ENCODE measurements at regions not wholly inside any gene's neighbourhood (a gene's known extent, or its start where the extent isn't known, plus 50 kb on each side); places are given as distances from the start of the nearest gene placed in this dataset.

DNA sequence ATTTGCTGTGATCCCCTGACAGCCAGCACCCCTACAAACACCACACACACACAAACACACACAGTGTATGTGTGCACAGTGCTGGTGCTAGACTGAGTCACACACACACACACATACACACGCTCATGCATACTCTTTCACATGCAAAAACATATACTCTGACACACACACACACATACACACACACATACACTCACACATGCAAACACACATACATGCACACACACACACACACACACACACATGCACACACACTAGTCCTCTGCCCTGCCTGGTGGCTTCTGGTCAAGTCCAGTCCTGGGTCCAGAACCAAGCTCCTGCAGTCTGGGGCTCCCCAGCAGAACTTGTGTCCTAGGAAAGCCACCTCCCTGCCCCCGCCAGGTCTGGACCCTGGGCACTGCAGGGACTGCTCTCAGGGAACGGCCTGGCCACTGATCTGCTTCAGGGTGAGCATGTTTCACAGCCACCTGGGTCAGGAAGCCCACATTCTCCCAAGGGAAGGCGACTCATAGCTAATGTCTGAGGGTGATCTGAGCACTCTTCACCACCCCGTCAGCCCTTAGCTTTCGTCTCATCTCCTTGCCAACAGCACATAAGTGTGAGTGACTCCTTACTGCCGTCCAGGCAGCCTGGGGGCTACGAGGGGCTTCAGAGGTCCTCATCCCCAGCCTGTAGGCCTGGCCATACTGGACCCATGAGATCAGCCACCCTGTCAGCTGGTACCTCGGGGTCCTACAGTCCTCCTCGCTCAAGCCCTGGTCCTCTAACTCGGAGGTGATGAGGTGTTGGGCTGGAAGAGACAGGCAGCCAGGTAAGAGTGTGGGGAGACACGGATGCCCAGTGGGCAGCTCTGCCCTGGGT is 88.1 kb downstream of the MCFD2 start:
- peak overlapping the region; percentile 24 for H3K4me3 ChIP-seq (ENCODE audit: control insufficient read depth, low read depth, low read length)
- peak; percentile 94 for DNase-seq (ENCODE audit: low read depth)
- TF ChIP-seq, protein P1, sequence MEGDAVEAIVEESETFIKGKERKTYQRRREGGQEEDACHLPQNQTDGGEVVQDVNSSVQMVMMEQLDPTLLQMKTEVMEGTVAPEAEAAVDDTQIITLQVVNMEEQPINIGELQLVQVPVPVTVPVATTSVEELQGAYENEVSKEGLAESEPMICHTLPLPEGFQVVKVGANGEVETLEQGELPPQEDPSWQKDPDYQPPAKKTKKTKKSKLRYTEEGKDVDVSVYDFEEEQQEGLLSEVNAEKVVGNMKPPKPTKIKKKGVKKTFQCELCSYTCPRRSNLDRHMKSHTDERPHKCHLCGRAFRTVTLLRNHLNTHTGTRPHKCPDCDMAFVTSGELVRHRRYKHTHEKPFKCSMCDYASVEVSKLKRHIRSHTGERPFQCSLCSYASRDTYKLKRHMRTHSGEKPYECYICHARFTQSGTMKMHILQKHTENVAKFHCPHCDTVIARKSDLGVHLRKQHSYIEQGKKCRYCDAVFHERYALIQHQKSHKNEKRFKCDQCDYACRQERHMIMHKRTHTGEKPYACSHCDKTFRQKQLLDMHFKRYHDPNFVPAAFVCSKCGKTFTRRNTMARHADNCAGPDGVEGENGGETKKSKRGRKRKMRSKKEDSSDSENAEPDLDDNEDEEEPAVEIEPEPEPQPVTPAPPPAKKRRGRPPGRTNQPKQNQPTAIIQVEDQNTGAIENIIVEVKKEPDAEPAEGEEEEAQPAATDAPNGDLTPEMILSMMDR (conservative IDR thresholded peaks at IDR 0.05; ENCODE audit: control insufficient read depth, insufficient read depth, low read depth, low read length) = no peak

DNA sequence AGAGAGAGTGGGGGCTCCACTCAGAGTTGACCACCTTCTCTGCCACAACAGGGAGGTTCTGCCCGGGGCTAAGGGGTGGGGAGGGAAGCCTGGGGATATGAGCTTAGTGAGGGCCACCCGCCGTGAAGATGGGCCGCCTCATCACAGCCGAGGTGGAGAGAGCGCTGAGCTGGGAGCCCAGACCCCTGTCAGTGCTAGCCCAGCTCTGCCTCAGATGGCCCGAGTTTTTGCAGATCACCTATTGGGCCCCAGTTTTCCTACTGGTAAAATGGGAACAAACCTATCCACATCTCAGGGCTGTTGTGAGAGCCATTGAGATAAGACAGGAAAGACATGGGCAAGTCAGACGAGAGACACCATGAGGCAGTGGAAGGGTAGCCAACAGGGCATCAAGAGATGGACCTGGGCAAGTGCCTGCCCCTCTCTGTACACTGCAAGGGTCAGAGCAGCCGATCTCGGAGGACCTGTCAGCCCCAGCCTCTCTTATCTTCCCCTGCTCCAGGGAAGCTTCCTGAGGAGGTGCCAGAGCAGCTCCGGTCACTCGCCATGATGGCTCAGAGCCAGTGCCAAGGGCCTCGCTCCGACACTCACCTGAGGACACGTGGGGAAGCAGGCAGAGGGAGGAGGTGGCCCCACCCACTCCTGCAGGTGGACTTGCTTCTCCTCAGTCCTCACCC is 88.9 kb downstream of the MCFD2 start:
- no peak overlapping the region for H3K4me3 ChIP-seq (ENCODE audit: control insufficient read depth, low read depth, low read length)
- no peak for DNase-seq (ENCODE audit: low read depth)
- TF ChIP-seq, protein P1 (conservative IDR thresholded peaks at IDR 0.05; ENCODE audit: control insufficient read depth, insufficient read depth, low read depth, low read length) = no peak

DNA sequence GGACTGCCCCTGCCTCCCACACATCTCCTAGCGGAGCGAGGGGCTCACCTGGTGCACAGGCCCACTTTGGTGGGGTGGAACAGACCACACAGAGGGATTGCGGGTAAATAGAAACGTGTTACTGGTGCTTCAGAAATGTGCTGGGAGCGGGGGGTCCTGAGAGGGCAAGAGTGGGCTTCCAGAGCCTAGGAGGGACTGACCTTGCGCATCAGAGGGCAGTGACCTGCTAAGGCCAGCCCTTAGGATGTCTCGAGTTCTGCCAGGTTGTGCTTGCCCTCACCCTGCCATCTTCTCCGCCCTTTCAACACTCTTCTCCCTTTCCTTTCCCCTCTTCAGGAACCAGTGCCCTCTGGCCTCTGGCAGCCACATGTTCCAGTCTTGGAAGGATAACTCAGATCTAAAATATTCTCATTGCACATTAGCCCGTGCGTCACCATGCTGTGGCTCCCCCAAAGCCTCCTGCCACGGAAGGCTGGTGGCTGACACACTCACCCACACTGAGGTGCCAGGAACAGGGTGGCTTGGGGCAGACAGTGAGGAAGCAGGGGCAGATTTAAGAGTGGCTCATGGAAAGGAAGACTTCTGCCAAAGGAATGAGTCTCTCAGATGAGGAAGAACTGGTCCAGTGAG is 89.6 kb downstream of the MCFD2 start:
- no peak overlapping the region for H3K4me3 ChIP-seq (ENCODE audit: control insufficient read depth, low read depth, low read length)
- peak; percentile 91 for DNase-seq (ENCODE audit: low read depth)
- TF ChIP-seq, protein P1 (conservative IDR thresholded peaks at IDR 0.05; ENCODE audit: control insufficient read depth, insufficient read depth, low read depth, low read length) = no peak

DNA sequence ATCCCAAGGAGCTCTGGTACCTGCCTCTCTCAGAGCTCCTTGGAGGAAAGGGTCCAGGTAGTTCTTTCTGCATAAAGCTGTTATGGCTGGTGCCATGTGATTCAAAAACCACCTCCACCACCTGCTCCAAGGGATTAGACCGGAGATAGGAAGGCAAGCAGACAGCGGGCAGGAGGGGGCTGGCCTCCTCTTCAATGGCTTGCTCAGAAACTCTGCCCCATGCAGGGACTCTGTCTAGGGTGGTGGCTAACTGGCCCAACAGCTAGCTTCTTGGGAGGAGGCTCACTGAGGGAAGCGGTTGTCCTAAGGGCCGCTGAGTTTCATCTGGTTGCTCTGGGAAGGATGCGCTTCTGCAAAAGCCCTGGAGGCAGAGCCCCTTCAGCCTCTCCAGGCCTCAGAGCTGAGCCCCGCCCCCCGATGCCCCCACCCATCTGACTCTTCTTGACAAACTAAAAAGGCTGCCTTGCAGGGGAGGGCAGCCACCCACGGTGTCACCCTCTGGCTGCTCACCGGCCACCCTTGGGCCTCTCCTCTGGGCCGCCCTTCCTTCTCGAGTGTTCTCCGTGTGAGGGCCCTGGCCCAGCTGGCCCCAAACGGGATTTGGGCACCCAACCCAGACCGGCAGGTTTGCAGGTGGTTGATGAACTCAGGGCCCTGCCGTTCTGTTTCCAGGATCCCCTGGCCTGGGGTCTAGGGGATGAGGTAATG is 90.2 kb downstream of the MCFD2 start:
- no peak overlapping the region for H3K4me3 ChIP-seq (ENCODE audit: control insufficient read depth, low read depth, low read length)
- TF ChIP-seq, protein P1 (conservative IDR thresholded peaks at IDR 0.05; ENCODE audit: control insufficient read depth, insufficient read depth, low read depth, low read length) = no peak
- DNase-seq (ENCODE audit: low read depth) = no peak

DNA sequence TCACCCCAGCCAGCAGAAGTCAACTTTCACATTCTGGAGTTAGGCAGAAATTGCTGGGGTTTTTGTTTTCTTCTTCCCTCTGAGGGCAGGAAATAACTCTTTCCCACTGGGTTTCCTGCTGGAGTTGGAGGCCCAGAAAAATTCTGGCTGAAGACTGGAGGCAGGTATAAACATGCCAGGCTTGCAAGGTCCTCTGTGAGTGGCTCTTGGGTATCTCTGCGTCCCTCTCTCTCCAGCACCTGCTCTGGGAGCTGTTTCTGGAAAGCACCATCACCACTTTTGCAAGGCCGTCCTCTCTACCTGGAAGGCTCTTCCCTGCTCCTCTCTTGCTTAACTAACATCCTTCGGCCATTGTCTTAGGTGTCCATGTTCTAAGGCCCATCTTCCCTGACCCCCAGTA is 91.0 kb downstream of the MCFD2 start:
- TF ChIP-seq, protein P1 (conservative IDR thresholded peaks at IDR 0.05; ENCODE audit: control insufficient read depth, insufficient read depth, low read depth, low read length) = no peak
- no peak for DNase-seq (ENCODE audit: low read depth)
- no peak overlapping the region for H3K4me3 ChIP-seq (ENCODE audit: control insufficient read depth, low read depth, low read length)

DNA sequence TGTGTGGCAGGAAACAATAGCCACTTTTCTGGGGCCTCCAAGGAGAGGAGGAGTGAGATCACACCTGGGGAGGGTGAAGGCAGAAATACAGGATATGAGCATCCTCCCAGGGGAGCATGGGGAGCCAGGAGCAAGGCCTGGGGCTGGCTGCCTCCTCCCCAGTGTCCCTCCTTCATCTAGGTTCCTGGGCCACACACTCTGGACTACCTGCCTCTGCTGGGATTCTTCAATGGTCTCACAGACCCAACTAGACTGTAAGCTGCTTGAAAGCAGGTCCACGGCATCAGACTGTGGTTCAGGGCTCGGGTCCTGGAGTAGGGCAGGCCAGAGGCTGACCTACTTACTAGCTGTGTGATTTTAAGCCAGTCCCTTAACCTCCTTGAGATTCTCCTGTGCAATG is 94.0 kb downstream of the MCFD2 start:
- DNase-seq (ENCODE audit: low read depth) = no peak
- TF ChIP-seq, protein P1 (conservative IDR thresholded peaks at IDR 0.05; ENCODE audit: control insufficient read depth, insufficient read depth, low read depth, low read length) = no peak
- no peak overlapping the region for H3K4me3 ChIP-seq (ENCODE audit: control insufficient read depth, low read depth, low read length)
